ENCODE measurements at regions not wholly inside any gene's neighbourhood (a gene's known extent, or its start where the extent isn't known, plus 50 kb on each side); places are given as distances from the start of the nearest gene placed in this dataset.

DNA sequence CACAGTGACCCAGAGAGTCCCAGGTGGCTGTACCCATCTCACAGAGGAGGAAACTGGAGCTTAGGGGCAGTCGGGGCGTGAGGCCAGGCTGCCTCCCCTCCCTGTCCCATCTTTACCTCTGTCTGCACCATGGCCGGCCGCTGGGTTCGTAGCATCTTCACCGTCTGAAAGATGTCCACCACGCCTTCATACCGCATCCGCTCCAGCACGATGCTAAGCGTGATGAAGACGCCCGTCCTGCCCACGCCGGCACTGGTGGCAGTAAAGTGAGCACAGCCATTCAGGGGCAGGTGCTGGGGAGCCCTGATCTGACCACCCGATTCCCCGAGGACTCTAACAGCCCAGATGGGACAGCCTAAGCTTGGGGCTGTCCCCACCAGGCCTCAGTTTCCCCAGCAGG lies 132.8 kb downstream of the PTPRS start:
- H3K9me3 Mint-ChIP-seq (ENCODE audit: low read depth) = peaks cover 4% of the 10 kb centered on the region
- H3K27ac Mint-ChIP-seq (ENCODE audit: unreplicated experiment) = no peak overlapping the region
- TF ChIP-seq, protein P1, sequence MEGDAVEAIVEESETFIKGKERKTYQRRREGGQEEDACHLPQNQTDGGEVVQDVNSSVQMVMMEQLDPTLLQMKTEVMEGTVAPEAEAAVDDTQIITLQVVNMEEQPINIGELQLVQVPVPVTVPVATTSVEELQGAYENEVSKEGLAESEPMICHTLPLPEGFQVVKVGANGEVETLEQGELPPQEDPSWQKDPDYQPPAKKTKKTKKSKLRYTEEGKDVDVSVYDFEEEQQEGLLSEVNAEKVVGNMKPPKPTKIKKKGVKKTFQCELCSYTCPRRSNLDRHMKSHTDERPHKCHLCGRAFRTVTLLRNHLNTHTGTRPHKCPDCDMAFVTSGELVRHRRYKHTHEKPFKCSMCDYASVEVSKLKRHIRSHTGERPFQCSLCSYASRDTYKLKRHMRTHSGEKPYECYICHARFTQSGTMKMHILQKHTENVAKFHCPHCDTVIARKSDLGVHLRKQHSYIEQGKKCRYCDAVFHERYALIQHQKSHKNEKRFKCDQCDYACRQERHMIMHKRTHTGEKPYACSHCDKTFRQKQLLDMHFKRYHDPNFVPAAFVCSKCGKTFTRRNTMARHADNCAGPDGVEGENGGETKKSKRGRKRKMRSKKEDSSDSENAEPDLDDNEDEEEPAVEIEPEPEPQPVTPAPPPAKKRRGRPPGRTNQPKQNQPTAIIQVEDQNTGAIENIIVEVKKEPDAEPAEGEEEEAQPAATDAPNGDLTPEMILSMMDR (IDR thresholded peaks at IDR 0.05) = no peak
- H3K36me3 Mint-ChIP-seq (ENCODE audit: low read depth) = peaks cover 22% of the 10 kb centered on the region
- H3K4me1 Mint-ChIP-seq (ENCODE audit: low read depth) = no peaks in the 10 kb centered on the region
- no peak for DNase-seq (ENCODE audit: low spot score)
- H3K27me3 Mint-ChIP-seq (ENCODE audit: low read depth) = no peaks in the 10 kb centered on the region
- no peak overlapping the region for H3K4me3 Mint-ChIP-seq (ENCODE audit: unreplicated experiment)

DNA sequence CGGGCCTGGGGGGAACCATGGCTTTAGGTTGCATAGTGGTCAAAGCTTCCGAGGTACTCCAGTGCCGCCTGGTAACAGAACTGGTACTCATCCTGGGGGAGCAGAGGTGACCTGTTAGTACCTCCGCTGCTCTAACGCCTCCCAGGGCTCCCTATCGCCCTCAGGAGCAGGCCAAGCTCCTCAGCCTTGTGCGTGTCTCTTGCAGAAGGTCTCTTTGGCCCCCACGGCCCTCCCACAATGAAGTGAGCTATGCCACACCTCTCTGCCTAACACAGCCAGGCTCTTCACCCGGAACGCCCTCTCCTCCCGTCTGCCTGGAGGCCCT lies 133.9 kb downstream of the PTPRS start:
- Mint-ChIP-seq H3K27ac (ENCODE audit: unreplicated experiment) (no peak overlapping the region), H3K4me3 (ENCODE audit: unreplicated experiment) (no peak overlapping the region), H3K4me1 (ENCODE audit: low read depth) (no peaks in the 10 kb centered on the region), H3K9me3 (ENCODE audit: low read depth) (peaks cover 8% of the 10 kb centered on the region), H3K36me3 (ENCODE audit: low read depth) (peaks cover 23% of the 10 kb centered on the region), H3K27me3 (ENCODE audit: low read depth) (no peaks in the 10 kb centered on the region)
- DNase-seq (ENCODE audit: low spot score) = no peak
- TF ChIP-seq, protein P1 (IDR thresholded peaks at IDR 0.05) = no peak

DNA sequence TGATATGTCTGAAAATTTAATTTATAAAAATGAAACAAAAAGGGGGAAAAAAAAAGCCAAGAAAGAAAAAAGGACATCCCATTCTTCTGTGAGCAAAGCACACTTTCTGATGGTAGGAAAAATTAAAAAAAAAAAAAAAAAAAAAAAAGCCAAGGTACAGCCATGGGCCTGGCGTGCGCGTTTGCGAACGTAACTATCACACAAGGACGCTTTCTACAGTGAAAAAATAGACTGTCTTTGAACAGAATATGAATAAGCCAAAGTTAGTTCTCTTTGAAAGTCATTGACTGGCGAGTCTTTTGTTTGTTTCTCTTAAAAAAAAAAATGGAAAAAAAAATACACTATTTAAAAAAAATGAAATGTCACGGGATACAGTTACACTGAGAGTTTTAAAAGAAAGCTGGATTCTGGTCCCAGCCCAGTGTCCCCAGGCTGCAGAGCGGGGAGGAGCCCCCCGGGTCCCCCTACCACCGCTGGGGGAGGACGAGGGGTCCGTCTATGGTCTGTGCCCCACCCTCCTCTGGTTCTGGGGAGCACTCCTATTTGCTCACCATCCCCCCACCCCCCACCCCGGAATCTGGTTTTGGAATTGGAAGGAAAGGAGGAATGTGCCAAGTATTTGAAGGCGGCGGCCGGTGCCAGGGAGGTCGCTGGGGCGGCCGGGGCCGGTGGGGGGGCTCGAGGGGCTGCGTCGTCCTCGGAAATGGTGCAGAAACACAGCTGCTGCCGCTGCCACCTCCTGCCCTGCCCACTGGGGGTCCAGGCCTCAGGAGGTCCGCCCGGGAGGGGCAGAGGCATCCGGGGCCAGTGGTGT lies 134.5 kb downstream of the PTPRS start:
- TF ChIP-seq, protein P1 (IDR thresholded peaks at IDR 0.05) = no peak
- Mint-ChIP-seq H3K27ac (ENCODE audit: unreplicated experiment) (no peak overlapping the region), H3K27me3 (ENCODE audit: low read depth) (no peaks in the 10 kb centered on the region), H3K9me3 (ENCODE audit: low read depth) (peaks cover 10% of the 10 kb centered on the region), H3K4me3 (ENCODE audit: unreplicated experiment) (no peak overlapping the region), H3K36me3 (ENCODE audit: low read depth) (peaks cover 24% of the 10 kb centered on the region), H3K4me1 (ENCODE audit: low read depth) (no peaks in the 10 kb centered on the region)
- no peak for DNase-seq (ENCODE audit: low spot score)

DNA sequence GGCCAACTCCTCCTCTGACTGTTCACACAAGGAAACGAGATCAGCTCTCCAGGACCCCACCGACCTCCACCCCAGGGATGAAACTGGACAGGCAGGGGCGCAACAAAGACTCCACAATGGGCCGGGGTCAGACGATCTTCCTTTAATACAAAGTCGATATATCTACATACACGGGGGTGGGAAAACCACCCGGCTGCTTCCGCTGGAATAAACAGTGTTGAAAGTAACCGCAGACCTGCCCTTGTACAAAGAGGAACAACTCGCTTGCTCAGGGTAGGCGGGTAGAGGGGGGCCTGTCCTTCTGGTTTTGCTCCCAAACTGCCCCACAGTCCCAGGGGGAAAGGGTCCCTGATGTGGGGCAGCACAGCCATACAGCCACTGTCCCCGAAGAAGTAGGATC lies 135.2 kb downstream of the PTPRS start:
- TF ChIP-seq, protein P1 (IDR thresholded peaks at IDR 0.05) = no peak
- peaks cover 30% of the 10 kb centered on the region for H3K36me3 Mint-ChIP-seq (ENCODE audit: low read depth)
- H3K27ac Mint-ChIP-seq (ENCODE audit: unreplicated experiment) = no peak overlapping the region
- no peaks in the 10 kb centered on the region for H3K27me3 Mint-ChIP-seq (ENCODE audit: low read depth)
- H3K4me1 Mint-ChIP-seq (ENCODE audit: low read depth) = no peaks in the 10 kb centered on the region
- H3K4me3 Mint-ChIP-seq (ENCODE audit: unreplicated experiment) = no peak overlapping the region
- peaks cover 17% of the 10 kb centered on the region for H3K9me3 Mint-ChIP-seq (ENCODE audit: low read depth)
- DNase-seq (ENCODE audit: low spot score) = no peak

DNA sequence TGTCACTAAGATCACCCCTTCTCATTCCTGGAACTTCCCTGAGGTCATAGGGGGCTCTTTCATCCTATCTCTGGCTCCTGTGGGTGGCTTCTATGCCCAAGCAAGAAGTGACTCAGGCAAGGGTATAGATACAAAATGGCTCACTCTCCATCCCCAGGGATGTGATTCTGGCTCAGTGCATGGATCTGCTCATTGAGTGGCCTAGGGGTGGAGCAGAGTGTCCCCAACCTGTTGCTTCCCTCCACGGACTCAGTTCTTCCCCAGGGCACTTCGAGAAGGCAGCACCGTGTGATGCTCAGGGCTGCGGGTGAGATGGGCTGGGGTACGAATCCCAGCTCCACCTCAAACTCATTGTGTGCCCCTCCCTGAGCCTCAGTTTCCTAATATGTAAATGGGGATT lies 136.4 kb downstream of the PTPRS start:
- Mint-ChIP-seq H3K4me3 (ENCODE audit: unreplicated experiment) (no peak overlapping the region), H3K4me1 (ENCODE audit: low read depth) (no peaks in the 10 kb centered on the region), H3K27ac (ENCODE audit: unreplicated experiment) (no peak overlapping the region), H3K9me3 (ENCODE audit: low read depth) (peaks cover 22% of the 10 kb centered on the region), H3K27me3 (ENCODE audit: low read depth) (no peaks in the 10 kb centered on the region), H3K36me3 (ENCODE audit: low read depth) (peaks cover 30% of the 10 kb centered on the region)
- TF ChIP-seq, protein P1 (IDR thresholded peaks at IDR 0.05) = no peak
- no peak for DNase-seq (ENCODE audit: low spot score)
